ENCODE measurements at regions not wholly inside any gene's neighbourhood (a gene's known extent, or its start where the extent isn't known, plus 50 kb on each side); places are given as distances from the start of the nearest gene placed in this dataset.
"Not testable (repeated sequence)": the region's sequence is repeated elsewhere in the genome, so short reads cannot be mapped to it uniquely, and the experiment has no call there.

DNA sequence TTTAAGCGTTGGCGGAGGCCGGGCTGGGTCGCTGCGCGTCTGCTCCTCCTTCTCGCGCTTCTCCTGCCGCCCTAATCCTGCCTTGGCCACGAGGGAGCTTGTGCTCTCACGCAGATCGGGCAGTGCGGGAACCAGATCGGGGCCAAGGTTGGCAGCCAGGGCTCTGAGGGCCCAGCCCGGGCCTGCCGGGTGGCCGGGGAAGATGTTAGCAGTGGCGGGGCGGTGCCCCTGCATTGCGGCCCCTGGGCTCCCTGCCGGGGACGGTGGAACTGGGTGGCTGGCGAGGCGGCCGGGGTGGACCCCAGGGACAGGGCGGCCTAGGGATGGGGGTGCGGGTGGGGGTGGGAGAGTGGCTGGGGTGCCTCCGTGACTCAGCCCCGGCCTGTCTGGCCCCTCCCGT is 297.4 kb downstream of the CACNA1B start:
- DNase-seq, result not testable (repeated sequence)

DNA sequence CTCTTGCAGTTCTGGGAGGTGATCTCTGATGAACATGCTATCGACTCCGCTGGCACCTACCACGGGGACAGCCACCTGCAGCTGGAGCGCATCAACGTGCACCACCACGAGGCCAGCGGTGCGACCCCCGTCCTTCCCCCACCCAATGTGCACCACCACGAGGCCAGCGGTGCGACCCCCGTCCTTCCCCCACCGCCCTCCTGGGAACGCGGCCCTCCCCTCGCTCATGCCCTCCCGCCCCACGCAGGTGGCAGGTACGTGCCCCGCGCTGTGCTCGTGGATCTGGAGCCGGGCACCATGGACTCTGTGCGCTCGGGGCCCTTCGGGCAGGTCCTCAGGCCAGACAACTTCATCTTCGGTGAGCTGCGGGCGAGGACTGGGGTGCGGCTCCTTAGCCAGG is 297.8 kb downstream of the CACNA1B start:
- not testable (repeated sequence) for DNase-seq

DNA sequence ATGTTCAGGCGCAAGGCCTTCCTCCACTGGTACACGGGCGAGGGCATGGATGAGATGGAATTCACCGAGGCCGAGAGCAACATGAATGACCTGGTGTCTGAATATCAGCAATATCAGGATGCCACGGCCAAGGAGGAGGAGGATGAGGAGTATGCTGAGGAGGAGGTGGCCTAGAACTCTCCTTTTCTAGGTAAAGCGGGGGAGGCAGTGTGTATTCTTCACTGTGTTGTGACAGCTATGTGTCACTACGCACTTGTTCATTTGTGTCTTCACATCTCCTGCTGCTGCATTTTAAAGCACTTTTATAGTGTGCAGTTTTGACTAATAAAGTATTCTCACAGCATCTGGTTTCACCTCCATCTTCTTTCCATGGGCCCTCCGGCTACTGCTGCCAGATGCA is 299.5 kb downstream of the CACNA1B start:
- not testable (repeated sequence) for DNase-seq

DNA sequence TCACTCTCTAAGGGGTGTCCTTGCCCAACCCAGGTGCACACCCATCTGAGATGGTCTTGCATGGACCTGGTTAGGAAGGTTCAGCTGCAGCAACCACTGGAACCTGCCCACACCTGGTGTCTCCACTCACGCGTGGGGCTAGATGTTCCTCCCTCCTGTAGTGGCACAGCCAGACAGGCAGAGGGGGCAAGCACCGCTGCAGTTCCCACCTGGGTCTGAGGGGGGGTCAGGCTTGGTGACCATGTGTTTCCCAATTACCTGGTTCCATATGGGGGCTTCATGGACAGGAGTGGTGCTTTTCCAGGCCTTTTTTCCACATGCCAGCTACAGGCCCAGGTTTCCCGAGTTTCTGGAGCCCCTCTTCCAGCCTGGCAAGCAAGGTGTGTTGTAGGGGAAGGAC is 301.4 kb downstream of the CACNA1B start:
- peak; percentile 38 for DNase-seq

DNA sequence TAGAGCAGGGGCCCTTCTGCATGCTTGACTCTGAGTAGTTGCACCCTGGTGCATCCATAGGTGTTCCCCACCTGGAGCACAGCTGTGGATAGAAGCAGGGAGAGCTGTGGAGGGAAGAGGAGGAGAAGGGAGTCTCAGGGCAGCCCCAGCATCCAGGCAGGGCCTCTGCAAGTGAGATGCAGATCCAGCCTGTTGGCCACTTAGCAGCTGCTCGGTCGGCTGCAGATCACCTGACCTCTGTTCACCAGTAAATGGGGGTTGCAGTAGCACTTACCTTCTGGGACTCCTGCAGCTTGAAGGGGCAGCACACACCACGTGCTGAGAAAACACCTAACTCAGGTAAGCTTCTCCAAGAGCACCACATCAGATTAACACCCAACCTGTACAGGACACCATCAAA is 302.1 kb downstream of the CACNA1B start:
- not testable (repeated sequence) for DNase-seq

DNA sequence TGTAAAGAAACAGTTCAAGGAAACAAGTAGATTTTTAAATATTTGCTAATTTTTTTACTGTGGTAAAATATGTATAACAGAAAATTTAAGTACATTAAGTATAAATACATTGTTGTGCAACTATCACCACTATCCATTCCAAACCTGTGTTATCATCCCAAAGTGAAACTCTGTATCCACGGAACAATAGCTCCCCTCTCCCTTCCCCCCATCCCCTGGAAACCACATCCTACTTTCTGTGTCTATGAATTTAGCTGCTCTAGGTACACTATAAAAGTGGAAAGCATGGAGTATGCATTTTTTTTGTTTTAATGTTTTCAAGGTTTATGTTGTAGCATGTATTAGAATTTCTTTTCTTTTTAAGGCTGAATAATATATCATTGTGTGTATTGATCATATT is 304.4 kb downstream of the CACNA1B start:
- DNase-seq, result not testable (repeated sequence)

DNA sequence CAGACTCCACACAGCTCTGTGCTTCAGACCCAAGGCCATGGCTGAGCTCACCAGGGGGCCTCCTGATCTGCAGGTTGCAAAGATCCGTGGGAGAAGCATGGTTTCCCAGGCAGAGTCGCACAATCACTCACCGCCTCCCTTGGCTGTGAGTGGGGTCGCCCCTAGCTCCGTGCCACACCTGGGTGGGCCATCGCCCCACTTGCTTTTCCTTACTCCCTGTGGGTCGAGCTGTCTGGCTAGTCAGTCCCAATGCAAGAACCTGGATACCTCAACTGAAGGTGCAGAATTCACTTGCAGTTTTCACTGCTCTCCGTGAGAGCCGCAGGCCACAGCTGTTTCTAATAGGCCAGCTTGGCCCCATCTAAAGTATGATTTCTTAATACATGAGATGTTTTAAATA is 319.6 kb downstream of the CACNA1B start:
- not testable (repeated sequence) for DNase-seq

DNA sequence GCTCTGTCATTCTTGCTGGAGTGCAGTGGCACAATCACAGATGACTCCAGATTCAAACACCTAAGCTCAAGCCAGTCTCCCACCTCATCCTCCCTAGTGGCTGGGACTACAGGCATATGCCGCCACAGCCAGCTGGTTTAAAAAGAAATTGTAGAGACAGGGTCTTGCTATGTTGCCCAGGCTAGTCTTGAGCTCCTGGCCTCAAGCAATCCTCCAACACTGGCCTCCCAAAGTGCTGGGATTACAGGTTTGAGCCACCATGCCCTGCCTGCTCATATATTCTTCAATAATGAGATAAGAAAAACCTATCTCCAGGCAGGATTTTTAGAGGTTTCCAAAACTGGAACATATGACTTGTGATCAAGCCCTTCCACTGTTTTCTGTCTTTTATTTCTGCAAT is 321.4 kb downstream of the CACNA1B start:
- not testable (repeated sequence) for DNase-seq

DNA sequence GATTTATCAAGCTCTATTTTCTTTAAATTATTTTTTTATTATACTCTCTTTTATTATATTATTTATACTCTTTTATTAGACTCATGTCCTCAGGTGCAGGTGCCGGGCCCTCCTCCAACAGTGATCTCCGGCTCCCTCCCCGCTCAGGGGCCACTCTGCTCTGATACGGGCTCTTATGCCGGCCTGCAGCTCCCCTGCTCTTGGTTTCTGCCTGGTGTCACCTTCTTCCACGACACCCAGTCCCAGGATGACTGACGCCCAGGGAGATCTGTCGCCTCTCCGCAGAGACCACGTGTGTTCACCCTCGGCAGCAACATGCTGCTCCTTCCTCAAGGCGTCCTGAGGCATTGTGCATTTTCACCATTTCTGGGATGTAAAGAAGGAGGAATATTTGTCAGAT is 322.3 kb downstream of the CACNA1B start:
- DNase-seq, result not testable (repeated sequence)

DNA sequence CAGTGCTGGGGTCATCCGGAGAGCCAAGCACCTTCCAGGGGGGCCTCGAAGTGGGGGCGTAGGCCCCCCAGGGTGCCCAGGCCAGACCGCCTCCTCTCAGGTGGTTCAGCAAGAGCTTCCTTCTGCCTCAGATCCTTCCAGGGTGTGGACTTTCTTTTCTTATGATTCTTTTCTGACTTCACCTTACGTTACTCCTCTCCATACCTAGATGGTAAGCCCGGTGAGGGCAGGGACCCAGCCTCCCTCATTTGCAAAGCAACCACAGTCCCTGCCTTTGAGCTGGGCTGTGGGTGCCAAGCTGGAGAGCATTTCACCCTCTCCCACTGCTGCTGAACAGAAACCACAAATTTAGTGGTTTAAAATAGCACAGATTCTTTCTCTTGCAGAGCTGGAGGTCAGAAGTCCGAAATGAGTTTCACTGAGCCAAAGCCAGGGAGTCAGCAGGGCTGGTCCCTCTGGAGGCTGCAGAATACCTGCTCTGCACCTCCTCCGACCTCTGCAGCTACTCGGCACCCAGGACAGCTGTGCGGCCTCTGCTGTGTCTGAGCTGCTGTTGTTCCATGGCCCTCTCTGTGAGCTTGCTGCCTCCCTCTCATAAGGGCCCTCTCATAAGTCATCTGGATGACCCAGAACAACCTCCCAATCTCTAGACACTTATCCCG is 323.0 kb downstream of the CACNA1B start:
- peak; percentile 12 for DNase-seq

DNA sequence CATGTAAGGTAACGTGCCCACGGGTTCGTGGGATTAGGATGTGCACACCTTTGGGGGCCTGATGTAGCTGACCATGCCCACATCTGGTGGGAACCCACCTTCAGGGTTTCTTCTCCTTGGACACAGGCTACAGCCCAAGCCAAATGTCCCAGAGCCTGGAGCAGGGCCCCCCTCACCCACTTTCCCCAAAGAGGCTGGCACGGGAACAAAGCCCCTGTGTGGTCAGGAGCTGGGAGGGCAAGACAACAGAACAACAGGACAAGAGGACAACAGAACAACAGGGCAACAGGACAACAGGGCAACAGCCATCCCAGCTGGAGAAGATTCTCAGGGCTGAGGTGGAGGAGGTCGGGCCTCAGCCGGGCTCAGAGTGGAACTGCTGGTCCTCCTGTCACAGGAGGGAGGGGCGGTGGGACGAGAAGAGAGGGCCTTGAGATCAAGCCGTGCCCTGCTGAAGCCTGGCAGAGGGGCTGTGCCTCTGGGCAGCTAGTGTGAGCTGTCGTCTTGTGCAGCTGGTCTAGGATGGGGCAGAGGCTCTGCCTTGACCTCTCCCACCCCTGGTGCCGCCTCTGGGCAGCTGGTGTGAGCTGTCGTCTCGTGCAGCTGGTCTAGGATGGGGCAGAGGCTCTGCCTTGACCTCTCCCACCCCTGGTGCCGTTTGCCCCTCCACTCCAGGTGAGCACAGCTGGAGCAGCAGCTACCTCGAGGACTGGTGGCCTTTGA is 323.7 kb downstream of the CACNA1B start:
- not testable (repeated sequence) for DNase-seq

DNA sequence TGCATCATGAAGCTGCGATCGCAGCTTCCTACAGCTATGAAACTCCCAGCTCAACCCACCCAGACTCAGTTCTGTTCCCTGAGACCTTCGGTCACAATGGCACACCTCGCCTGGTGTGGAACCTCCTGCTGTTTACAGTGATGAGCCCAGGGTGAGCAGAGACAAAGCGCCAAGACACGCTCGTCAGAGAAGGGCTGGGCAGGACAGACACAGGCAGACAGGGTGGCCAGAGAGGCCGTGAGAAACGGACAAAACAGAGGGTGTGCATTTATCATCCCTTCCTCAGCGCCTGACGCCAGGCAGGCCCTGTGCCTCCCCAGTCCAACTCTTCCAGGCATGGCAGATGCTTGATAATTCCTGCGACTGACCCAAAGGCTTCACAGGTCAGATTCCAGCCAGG is 324.5 kb downstream of the CACNA1B start:
- DNase-seq, result not testable (repeated sequence)

DNA sequence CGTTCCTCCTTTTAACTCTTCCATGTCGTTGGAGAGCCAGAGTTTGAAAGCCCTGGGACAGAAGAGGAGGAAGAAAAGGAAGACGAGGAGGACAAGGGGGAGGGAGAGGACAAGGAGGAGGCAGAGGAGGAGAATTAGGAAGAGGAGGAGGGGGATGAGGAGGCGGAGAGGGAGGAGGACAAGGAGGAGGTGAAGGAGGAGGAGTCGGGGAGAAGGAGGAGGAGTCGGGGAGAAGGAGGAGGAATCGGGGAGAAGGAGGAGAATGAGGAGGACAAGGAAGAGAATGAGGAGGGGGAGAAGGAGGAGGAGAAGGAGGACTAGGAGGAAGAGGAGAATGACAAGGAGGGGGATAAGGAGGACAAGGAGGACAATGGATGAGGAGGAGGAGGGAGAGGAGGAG is 325.7 kb downstream of the CACNA1B start:
- DNase-seq, result not testable (repeated sequence)

DNA sequence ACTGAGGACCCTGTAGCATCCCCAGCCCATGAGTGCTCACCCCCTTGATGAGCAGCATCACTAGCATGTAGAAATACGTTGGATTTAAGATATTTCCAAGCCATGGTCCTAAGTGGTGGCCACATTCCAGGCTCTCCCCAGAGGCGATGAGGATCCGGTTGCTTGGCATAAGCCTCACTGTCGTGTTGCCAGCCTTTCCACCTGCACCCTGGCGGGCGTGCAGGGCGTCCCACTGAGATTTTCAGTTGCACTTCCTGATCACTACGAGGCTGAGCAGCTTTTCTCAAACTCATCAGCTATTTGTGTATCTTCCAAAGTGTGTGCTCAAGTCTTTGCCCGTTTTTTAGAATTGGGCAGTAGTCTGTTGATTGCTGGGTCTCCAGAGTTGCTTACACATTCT is 326.3 kb downstream of the CACNA1B start:
- DNase-seq, result not testable (repeated sequence)

DNA sequence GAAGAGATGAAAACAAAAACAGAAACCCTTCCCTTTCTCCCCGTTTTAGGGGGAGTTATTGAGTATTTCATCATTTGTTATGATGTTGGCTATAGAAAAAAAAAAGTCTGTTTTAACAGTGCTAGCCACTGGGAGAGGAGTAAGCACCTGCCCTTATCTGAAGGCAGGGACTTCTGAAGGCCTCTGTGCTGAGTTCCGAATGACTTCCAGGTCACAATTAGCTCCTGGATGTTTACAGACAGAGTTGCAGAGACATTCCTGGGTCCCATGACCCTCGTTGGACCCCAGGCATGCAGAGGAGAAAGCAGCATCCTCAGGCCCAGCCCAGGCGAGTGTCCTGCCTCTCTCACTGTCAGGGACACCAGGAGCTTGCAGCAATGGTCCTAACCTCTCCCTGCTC is 328.5 kb downstream of the CACNA1B start:
- not testable (repeated sequence) for DNase-seq

DNA sequence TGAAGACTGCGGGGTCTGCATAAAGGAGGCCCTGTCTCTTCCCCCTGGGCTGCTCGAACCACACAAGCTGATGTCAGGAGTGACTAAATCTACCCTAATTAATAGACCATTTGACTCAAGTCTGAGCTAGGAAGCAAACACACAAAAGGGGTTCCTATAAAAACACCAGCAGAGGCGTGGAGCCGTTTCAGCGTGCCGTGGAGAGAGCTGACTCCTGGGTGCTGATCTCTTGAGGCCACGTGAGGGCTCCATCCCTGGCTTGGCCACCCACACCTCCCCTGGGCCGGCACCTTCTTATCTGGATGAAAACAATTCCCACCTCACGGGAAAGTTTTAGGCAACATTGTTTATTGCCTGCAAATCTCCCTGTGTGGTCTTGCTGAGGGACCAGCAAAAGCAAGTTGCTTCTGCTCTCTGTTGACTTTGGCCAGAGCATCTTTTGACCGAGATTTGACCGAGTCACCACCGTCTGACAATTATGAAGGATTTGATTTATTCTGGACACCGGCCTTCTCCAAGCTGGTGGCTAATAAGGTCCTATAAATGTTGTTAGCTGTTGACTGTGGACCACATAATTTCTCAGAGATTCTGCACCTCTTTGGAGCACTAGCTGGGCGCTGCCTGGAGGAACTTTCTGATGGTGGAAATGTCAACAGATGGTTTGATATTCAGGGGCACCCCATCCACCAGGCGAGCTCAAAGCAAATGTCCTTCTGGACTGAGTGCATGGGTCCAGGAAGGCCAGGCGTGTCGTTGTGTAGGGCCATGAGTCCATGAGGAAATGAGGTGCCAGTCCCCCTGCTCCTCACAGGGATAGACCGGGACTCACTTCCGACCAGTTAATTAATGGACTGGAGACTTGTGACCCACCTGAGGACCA is 330.0 kb downstream of the CACNA1B start:
- DNase-seq, result not testable (repeated sequence)

DNA sequence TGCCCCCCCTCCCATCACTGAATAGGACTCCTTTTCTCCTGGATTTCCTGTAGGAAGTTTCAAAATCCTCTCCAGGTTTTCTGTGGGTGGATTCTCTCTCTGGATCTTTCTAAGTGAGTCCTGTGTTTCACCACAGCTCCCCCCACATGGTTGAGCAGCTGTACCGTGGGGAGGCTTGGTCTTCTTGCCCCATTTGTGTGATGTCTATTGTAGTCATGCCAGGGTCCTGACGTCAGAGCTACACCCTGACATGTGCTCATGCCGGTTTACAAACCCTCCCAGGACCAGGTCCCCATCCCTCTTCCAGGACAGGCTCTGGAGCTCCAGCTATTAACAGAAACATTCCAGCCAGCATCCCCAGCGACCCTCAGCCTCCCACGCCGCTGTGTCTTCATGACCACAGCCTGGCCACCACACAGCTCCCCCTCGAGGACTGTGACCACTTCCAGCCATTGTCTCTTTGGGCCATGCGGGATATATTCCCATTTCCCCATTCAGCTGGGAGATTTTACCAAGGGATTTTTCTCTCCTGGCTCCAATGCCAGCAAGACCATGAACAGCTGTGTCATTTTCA is 331.6 kb downstream of the CACNA1B start:
- not testable (repeated sequence) for DNase-seq

DNA sequence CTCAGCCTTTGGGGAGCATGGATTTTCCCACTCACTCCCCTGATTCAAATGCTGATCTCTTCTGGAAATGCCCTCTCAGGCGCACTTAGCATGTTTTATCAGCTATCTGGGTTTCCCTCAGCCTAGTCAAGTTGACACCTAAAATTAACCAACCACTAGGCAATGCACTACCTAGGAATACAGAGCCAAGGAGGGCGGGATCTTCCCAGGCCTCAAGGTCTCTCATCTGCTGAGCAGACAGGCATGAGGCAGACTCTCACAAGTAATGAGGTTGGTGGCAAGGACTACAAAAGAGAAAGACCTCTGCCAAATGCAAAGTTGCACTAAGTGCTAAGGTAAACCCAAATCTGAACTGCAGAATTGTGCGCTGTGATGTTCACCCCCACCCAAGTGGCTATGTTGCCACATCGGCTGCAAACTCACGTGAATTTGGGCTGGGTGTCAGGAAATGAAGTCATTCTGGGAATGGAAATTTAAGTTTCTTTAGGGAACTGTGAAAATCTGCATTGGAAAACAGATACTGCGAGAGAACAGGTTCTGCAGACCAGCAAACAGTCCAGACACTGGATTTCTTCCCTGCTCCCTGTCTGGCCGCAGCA is 332.9 kb downstream of the CACNA1B start:
- not testable (repeated sequence) for DNase-seq

DNA sequence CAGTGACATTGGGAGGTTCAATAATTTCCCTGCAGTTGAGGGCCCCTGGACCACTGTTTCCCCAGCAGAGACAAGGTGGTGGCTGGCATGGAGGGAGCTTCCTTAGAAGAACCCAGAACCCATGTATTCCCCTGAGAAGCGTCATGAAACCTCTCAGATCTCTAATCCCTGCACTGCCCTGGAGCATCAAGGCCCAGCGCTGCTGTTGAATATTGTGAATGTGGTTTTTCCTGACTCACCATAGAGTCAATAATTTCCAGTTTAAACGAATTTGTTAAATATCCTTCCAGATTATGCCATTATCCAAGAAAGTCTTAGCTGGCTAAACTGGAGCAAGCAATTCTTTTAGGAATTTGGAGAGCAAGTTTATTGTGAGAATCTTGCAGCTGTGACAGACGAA is 333.5 kb downstream of the CACNA1B start:
- not testable (repeated sequence) for DNase-seq

DNA sequence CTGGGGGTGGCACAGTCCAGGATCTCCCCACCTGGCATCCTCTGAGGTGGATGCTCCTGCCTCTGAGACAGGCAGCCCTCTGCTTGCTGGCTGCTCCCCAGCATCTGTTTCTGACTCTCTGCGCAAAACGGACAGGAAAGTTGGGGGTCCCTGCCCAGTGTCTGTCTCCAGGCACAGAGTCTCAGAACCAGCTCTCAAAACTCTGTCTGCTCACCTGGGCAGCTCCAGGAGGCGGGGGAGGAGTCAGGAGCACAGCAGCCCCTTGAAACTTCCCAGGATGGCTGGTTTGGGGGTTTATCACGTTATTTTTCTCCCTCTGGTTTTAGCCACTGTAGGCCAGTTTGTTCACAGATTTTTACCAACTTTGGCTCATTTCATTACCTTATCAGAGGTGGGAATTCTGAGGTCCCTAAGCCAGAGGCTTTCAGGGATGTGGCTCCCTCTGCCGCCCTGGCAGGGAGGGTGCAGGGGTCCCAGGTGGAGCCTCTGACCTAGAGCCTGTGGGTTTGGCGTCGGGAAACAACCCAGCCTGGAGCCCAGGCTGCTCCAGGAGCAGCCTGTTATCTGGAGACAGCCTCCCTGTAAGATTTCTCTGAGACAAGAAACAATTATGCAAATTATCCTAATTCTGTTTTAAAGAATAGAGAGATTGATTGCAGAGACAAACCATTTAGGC is 334.1 kb downstream of the CACNA1B start:
- peak; percentile 24 for DNase-seq

DNA sequence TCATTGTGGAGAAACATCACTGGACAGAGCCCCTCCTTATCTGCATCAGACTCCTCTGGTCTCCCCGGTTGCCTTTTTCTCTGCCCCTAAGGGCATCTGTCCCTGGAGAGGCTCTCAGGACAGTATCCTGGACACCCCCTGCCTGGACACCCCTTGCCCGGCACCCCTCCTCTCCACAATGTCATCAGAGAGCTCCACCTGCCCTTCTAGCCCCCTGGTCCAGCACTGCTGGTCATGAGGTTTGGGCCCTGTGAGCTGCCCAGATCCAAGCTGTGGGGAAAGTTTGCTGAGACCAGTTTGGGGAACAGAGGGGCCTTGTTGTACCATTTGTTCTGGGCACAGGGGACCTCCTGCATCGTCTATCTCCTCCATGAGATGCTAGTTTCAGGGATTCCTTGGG is 335.2 kb downstream of the CACNA1B start:
- not testable (repeated sequence) for DNase-seq

DNA sequence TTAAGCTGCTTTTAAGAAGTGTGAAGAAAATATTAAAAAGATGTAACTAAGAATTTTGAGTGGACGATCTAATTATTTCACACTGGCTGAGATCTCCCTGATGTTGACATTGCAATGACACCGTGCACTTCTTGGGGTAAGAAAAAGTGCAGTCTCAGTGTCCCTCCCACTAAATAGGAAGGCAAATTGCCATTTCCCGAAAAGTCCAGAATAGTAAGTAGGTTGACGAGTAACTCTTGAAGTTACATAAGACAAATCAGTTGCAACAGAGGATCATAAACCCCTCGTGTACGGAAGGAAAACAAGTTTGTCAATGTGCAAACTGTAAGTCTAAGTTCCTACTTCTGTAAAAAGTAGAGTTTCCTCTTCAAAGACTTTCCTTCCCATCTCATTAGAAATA is 336.2 kb downstream of the CACNA1B start:
- DNase-seq, result not testable (repeated sequence)
